OCI-LY3 (cell line): ENCODE measurements at regions not wholly inside any gene's neighbourhood (a gene's known extent, or its start where the extent isn't known, plus 50 kb on each side); places are given as distances from the start of the nearest gene placed in this dataset.

Experiments used
- EZH2phosphoT487 ChIP-seq: fragments of 200-600 bp; shearing (Covaris generic); IDR thresholded peaks from 2 replicates; pipeline ENCODE4 v1.6.1; 2018; ENCODE audit warnings: antibody characterized with exemption, mixed run types, low read depth
- TF ChIP-seq, protein P1 (sequence below): fragments of 200-600, 300-600 bp; sonication (generic); IDR thresholded peaks from 2 replicates; pipeline ENCODE4 v1.5.1; 2014; ENCODE audit warnings: antibody characterized with exemption, low read length, low read depth

DNA sequence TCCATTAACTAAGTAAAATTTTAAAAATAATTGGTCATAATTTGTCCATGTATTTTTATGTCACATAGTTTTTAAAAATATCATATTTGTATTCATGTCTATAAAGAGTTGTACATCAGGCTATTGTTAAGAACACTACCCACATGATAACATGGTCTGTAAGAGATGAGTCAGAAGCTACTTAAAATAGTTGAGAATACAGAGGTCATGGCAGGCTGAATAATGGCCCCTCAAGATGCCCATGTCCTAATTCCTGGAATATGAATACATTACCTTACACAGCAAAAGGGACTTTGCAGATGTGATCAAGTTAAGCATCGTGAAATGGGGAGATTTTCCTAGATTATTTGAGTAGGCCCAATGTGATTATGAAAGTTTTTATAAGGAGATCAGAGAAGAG lies 782.9 kb upstream of the GOLIM4 start:
- TF ChIP-seq, protein P1, sequence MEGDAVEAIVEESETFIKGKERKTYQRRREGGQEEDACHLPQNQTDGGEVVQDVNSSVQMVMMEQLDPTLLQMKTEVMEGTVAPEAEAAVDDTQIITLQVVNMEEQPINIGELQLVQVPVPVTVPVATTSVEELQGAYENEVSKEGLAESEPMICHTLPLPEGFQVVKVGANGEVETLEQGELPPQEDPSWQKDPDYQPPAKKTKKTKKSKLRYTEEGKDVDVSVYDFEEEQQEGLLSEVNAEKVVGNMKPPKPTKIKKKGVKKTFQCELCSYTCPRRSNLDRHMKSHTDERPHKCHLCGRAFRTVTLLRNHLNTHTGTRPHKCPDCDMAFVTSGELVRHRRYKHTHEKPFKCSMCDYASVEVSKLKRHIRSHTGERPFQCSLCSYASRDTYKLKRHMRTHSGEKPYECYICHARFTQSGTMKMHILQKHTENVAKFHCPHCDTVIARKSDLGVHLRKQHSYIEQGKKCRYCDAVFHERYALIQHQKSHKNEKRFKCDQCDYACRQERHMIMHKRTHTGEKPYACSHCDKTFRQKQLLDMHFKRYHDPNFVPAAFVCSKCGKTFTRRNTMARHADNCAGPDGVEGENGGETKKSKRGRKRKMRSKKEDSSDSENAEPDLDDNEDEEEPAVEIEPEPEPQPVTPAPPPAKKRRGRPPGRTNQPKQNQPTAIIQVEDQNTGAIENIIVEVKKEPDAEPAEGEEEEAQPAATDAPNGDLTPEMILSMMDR, result no peak
- TF ChIP-seq EZH2phosphoT487, result no peak
